ENCODE measurements at regions not wholly inside any gene's neighbourhood (a gene's known extent, or its start where the extent isn't known, plus 50 kb on each side); places are given as distances from the start of the nearest gene placed in this dataset.

DNA sequence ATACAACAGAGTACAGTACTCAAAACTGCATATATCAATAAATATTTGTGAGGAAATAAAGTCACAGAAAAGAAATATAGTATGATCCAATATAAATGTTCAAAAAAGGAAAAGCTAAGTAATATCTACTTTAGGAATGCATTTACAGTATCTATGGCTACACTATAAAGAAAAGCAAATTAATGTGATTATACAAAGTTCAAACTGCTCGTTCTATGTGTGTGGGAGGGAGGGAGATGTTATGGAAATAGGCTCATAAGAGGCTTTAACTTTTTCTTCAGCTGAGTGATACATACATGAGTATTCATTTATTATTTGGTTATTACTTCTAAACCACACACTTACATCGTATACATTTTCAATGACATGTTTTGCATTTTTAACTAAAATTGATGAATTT lies 377.7 kb upstream of the AGTR1 start:
- TF ChIP-seq, protein P1, sequence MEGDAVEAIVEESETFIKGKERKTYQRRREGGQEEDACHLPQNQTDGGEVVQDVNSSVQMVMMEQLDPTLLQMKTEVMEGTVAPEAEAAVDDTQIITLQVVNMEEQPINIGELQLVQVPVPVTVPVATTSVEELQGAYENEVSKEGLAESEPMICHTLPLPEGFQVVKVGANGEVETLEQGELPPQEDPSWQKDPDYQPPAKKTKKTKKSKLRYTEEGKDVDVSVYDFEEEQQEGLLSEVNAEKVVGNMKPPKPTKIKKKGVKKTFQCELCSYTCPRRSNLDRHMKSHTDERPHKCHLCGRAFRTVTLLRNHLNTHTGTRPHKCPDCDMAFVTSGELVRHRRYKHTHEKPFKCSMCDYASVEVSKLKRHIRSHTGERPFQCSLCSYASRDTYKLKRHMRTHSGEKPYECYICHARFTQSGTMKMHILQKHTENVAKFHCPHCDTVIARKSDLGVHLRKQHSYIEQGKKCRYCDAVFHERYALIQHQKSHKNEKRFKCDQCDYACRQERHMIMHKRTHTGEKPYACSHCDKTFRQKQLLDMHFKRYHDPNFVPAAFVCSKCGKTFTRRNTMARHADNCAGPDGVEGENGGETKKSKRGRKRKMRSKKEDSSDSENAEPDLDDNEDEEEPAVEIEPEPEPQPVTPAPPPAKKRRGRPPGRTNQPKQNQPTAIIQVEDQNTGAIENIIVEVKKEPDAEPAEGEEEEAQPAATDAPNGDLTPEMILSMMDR (IDR thresholded peaks at IDR 0.05): no peak
- no peak for TF ChIP-seq POLR2A (IDR thresholded peaks at IDR 0.05)
